IMR-90 (cell line): ENCODE measurements at regions not wholly inside any gene's neighbourhood (a gene's known extent, or its start where the extent isn't known, plus 50 kb on each side); places are given as distances from the start of the nearest gene placed in this dataset.

ENCODE experiments used
- ATAC-seq: fragments of 200-7000 bp; cut with Tn5 transposase; 2 replicates; pipeline ENCODE4 v1.9.1; 2020; ENCODE audit warnings: low read depth, mild to moderate bottlenecking, moderate library complexity
- BruUV-seq: library from RNA; stranded (reverse); fragments of 400-500 nt; replicated peaks from 2 replicates; lab custom pipeline; 2021; lab: Mats Ljungman, UMichigan
- CTCF ChIA-PET: fragments of 300-600 bp; formaldehyde crosslinking; extraction: SDS; loops from one replicate; lab custom pipeline; 2021; ENCODE audit warnings: antibody characterized with exemption; lab: Yijun Ruan, JAX
- POLR2A ChIA-PET: fragments of 300-600 bp; sonication (Branson Sonifier 250); formaldehyde crosslinking; loops from one replicate; lab custom pipeline; 2022; ENCODE audit warnings: antibody characterized with exemption; ENCODE audit not compliant: unreplicated experiment; lab: Charles Lee
- DNase-seq: peaks from one replicate; pipeline ENCODE4 v3.0.0; 2013
- H2AFZ ChIP-seq: replicated peaks from 2 replicates; pipeline ENCODE3; 2013; ENCODE audit warnings: low read length, mild to moderate bottlenecking; ENCODE audit not compliant: poor library complexity
- H2AK5ac ChIP-seq: 2 replicates; pipeline ENCODE4 v1.6.1; 2013; ENCODE audit warnings: low read depth, low read length, inconsistent platforms
- H2AK9ac ChIP-seq: replicated peaks from 2 replicates; pipeline ENCODE3; 2013; ENCODE audit warnings: mild to moderate bottlenecking, low read depth, low read length, moderate library complexity; ENCODE audit not compliant: poor library complexity
- H2BK120ac ChIP-seq: 2 replicates; pipeline ENCODE4 v1.6.1; 2013; ENCODE audit warnings: low read depth, low read length, inconsistent platforms
- H2BK15ac ChIP-seq: 3 replicates; pipeline ENCODE4 v1.6.1; 2013; ENCODE audit warnings: low read depth, low read length, inconsistent platforms
- H2BK20ac ChIP-seq: 2 replicates; pipeline ENCODE4 v1.6.1; 2013; ENCODE audit warnings: low read depth, mild to moderate bottlenecking, inconsistent platforms, low read length, moderate library complexity
- H2BK5ac ChIP-seq: 2 replicates; pipeline ENCODE4 v1.6.1; 2013; ENCODE audit warnings: mild to moderate bottlenecking, low read depth, low read length, inconsistent platforms; ENCODE audit not compliant: poor library complexity, severe bottlenecking
- H3K14ac ChIP-seq: replicated peaks from 2 replicates; pipeline ENCODE4 v1.6.1; 2013; ENCODE audit warnings: low read depth, low read length, inconsistent platforms
- H3K18ac ChIP-seq: 2 replicates; pipeline ENCODE4 v1.6.1; 2013; ENCODE audit warnings: low read depth, low read length, control low read depth
- H3K23ac ChIP-seq: 2 replicates; pipeline ENCODE4 v1.6.1; 2013; ENCODE audit warnings: low read depth, low read length, inconsistent platforms
- H3K27ac ChIP-seq: 2 replicates; pipeline ENCODE4 v1.5.1; 2013; ENCODE audit warnings: mild to moderate bottlenecking, control low read depth, low read length; ENCODE audit not compliant: insufficient read depth
- H3K27me3 ChIP-seq: 2 replicates; pipeline ENCODE4 v1.6.1; 2013; ENCODE audit warnings: low read length; ENCODE audit not compliant: control insufficient read depth, insufficient read depth
- H3K36me3 ChIP-seq: 2 replicates; pipeline ENCODE4 v1.6.1; 2013; ENCODE audit warnings: low read length, mixed read lengths; ENCODE audit not compliant: control insufficient read depth, insufficient read depth
- H3K4ac ChIP-seq: 2 replicates; pipeline ENCODE4 v1.6.1; 2013; ENCODE audit warnings: low read depth, low read length, inconsistent platforms
- H3K4me1 ChIP-seq: 2 replicates; pipeline ENCODE4 v1.6.1; 2013; ENCODE audit warnings: low read length, mixed read lengths; ENCODE audit not compliant: control insufficient read depth, insufficient read depth
- H3K4me2 ChIP-seq: 2 replicates; pipeline ENCODE4 v1.6.1; 2013; ENCODE audit warnings: low read depth, mild to moderate bottlenecking, control low read depth, low read length, moderate library complexity
- H3K4me3 ChIP-seq: 2 replicates; pipeline ENCODE4 v1.5.1; 2013; ENCODE audit warnings: low read depth, mild to moderate bottlenecking, control low read depth, low read length, moderate library complexity; ENCODE audit not compliant: insufficient read depth
- H3K56ac ChIP-seq: 2 replicates; pipeline ENCODE4 v1.6.1; 2013; ENCODE audit warnings: low read length, inconsistent platforms; ENCODE audit not compliant: insufficient read depth; ENCODE audit errors: extremely low read depth
- H3K79me1 ChIP-seq, 2 experiments: 2 replicates each; pipeline ENCODE4 v1.6.1; 2013; ENCODE audit warnings: low read length in 2 of 2, inconsistent platforms in 1 of 2, low read depth in 1 of 2
- H3K9ac ChIP-seq: 2 replicates; pipeline ENCODE4 v1.6.1; 2013; ENCODE audit warnings: low read depth, low read length, control low read depth
- H3K9me1 ChIP-seq: 2 replicates; pipeline ENCODE4 v1.6.1; 2013; ENCODE audit warnings: low read length, inconsistent platforms; ENCODE audit not compliant: insufficient read depth
- H3K9me3 ChIP-seq: 2 replicates; pipeline ENCODE4 v1.6.1; 2013; ENCODE audit warnings: low read length; ENCODE audit not compliant: control insufficient read depth, insufficient read depth
- H4K20me1 ChIP-seq: 2 replicates; pipeline ENCODE4 v1.6.1; 2013; ENCODE audit warnings: low read length, inconsistent platforms; ENCODE audit not compliant: insufficient read depth
- H4K5ac ChIP-seq: 2 replicates; pipeline ENCODE4 v1.6.1; 2013; ENCODE audit warnings: mild to moderate bottlenecking, low read depth, low read length, control low read depth
- H4K8ac ChIP-seq, 2 experiments: 2 replicates each; pipeline ENCODE4 v1.6.1; 2013; ENCODE audit warnings: low read depth in 2 of 2, low read length in 2 of 2, control low read depth in 1 of 2, inconsistent platforms in 1 of 2
- H4K91ac ChIP-seq: 2 replicates; pipeline ENCODE4 v1.6.1; 2013; ENCODE audit warnings: low read depth, low read length, inconsistent platforms; ENCODE audit not compliant: insufficient read depth
- BHLHE40 ChIP-seq: fragments of 150-350 bp; IDR thresholded peaks from 2 replicates; pipeline ENCODE4 v1.6.1; 2016; ENCODE audit warnings: mild to moderate bottlenecking, low read depth, low read length
- CHD1 ChIP-seq: IDR thresholded peaks from 2 replicates; pipeline ENCODE4 v1.6.1; 2012; ENCODE audit warnings: low read depth, low read length, improper control_type of control experiment
- CTCF ChIP-seq: conservative IDR thresholded peaks from 2 replicates; pipeline ENCODE4 v1.5.1; 2012; ENCODE audit warnings: mild to moderate bottlenecking, low read depth, low read length, improper control_type of control experiment
- FOS ChIP-seq: fragments of 150-350 bp; IDR thresholded peaks from 2 replicates; pipeline ENCODE4 v1.6.1; 2016; ENCODE audit warnings: low read depth, low read length
- MXI1 ChIP-seq: IDR thresholded peaks from 2 replicates; pipeline ENCODE4 v1.6.1; 2012; ENCODE audit warnings: low read depth, mild to moderate bottlenecking, low read length, moderate library complexity, borderline replicate concordance
- NFE2L2 ChIP-seq: fragments of 150-350 bp; IDR thresholded peaks from 2 replicates; pipeline ENCODE4 v1.6.1; 2016; ENCODE audit warnings: low read depth, mild to moderate bottlenecking, low read length
- POLR2A ChIP-seq: IDR thresholded peaks from 2 replicates; pipeline ENCODE4 v1.6.1; 2012; ENCODE audit warnings: mild to moderate bottlenecking, low read depth, low read length
- RCOR1 ChIP-seq: IDR thresholded peaks from 2 replicates; pipeline ENCODE4 v1.6.1; 2012; ENCODE audit warnings: mild to moderate bottlenecking, low read length, improper control_type of control experiment; ENCODE audit not compliant: insufficient replicate concordance
- SMC3 ChIP-seq: fragments of 150-350 bp; IDR thresholded peaks from 2 replicates; pipeline ENCODE4 v1.6.1; 2016; ENCODE audit warnings: low read depth, mild to moderate bottlenecking, antibody characterized with exemption, low read length, moderate library complexity
- USF2 ChIP-seq: fragments of 150-350 bp; IDR thresholded peaks from 2 replicates; pipeline ENCODE4 v1.6.1; 2017; ENCODE audit warnings: mild to moderate bottlenecking, antibody characterized with exemption, low read length, low read depth
- dilution Hi-C: fragments of 300-500 bp; cut with HindIII; formaldehyde crosslinking; loops from one replicate; pipeline ENCODE4 v1.14.3; 2018; ENCODE audit warnings: low sequenced_read_pairs; ENCODE audit not compliant: unreplicated experiment
- in situ Hi-C: fragments of 300-500 bp; cut with MboI; formaldehyde crosslinking; loops from 3 replicates; pipeline ENCODE4 v1.14.3; 2019; ENCODE audit warnings: low sequenced_read_pairs, inconsistent platforms, mixed read lengths
- intact Hi-C: fragments of 100-400 bp; cut with micrococcal nuclease; formaldehyde crosslinking; loops from 2 replicates; pipeline ENCODE4 v1.10.0; 2022

- Histone ChIP-seq H2AK5ac (no peak overlapping the region), H2BK20ac (no peak overlapping the region), H2AK9ac (no peak overlapping the region), H4K5ac (no peak overlapping the region), H3K56ac (no peak overlapping the region), H2BK15ac (no peak overlapping the region), H3K27ac (no peak overlapping the region), H3K4me2 (no peak overlapping the region), H3K36me3 (no peaks in the 10 kb centered on the region), H3K4ac (no peak overlapping the region), H3K79me1 (no peaks in the 10 kb centered on the region), H4K20me1 (no peaks in the 10 kb centered on the region), H3K4me3 (no peak overlapping the region), H3K9me1 (no peaks in the 10 kb centered on the region), H2AFZ (no peak overlapping the region), H3K27me3 (no peaks in the 10 kb centered on the region), H4K8ac (no peak overlapping the region), H3K14ac (no peak overlapping the region), H3K18ac (no peak overlapping the region), H2BK120ac (no peak overlapping the region), H3K4me1 (no peaks in the 10 kb centered on the region), H3K9ac (no peak overlapping the region), H4K91ac (no peak overlapping the region), H3K9me3 (peaks cover 4% of the 10 kb centered on the region), H3K23ac (no peak overlapping the region), H2BK5ac (no peak overlapping the region)
- intact Hi-C loops, result no loop called here
- ChIA-PET POLR2A (no interaction called here), CTCF (no interaction called here)
- BruUV-seq, result no TSS peak
- in situ Hi-C loops, result no loop called here
- no peak for TF ChIP-seq POLR2A
- TF ChIP-seq CTCF, result no peak
- TF ChIP-seq NFE2L2, result no peak
- no peak for TF ChIP-seq MXI1
- TF ChIP-seq SMC3, result no peak
- no peak for TF ChIP-seq FOS
- no peak for TF ChIP-seq RCOR1
- TF ChIP-seq CHD1, result no peak
- TF ChIP-seq USF2, result no peak
- no peak for TF ChIP-seq BHLHE40
- ATAC-seq, result no peak
- no peak for DNase-seq
- dilution Hi-C loops, result no loop called here
Measured at GRCh38 chr2:192813341-192813740, 618.6 kb upstream of the TMEFF2 start.
